BE2C (cell line): ENCODE measurements at regions not wholly inside any gene's neighbourhood (a gene's known extent, or its start where the extent isn't known, plus 50 kb on each side); places are given as distances from the start of the nearest gene placed in this dataset.

Experiments
- DNase-seq: peaks from one replicate; pipeline ENCODE4 v3.0.0-alpha.2; 2020
- H3K27me3 ChIP-seq: fragments of 250-450 bp; sonication (Bioruptor Pico); 2 replicates; pipeline ENCODE4 v1.5.1; 2020; ENCODE audit warnings: mild to moderate bottlenecking
- H3K36me3 ChIP-seq: fragments of 250-450 bp; sonication (Bioruptor Pico); 2 replicates; pipeline ENCODE4 v1.5.1; 2020; ENCODE audit warnings: mild to moderate bottlenecking
- H3K4me1 ChIP-seq: fragments of 250-450 bp; sonication (Bioruptor Pico); 2 replicates; pipeline ENCODE4 v1.5.1; 2020
- H3K4me3 ChIP-seq: 2 replicates; pipeline ENCODE4 v1.5.1; 2011; ENCODE audit warnings: low read depth, low read length
- H3K9me3 ChIP-seq: fragments of 250-450 bp; sonication (Bioruptor Pico); 2 replicates; pipeline ENCODE4 v1.5.1; 2020
- CTCF ChIP-seq: IDR thresholded peaks from 2 replicates; pipeline ENCODE4 v1.5.1; 2012; ENCODE audit warnings: mild to moderate bottlenecking, low read depth, low read length

GRCh38 chr19:31516756-31517155 is 167.5 kb upstream of the TSHZ3 start:
- DNase-seq, result no peak
- Histone ChIP-seq H3K4me1 (no peaks in the 10 kb centered on the region), H3K36me3 (no peaks in the 10 kb centered on the region), H3K27me3 (no peaks in the 10 kb centered on the region), H3K4me3 (no peak overlapping the region), H3K9me3 (no peaks in the 10 kb centered on the region)
- no peak for TF ChIP-seq CTCF

- no peak for DNase-seq
- Histone ChIP-seq H3K9me3 (no peaks in the 10 kb centered on the region), H3K4me1 (no peaks in the 10 kb centered on the region), H3K27me3 (no peaks in the 10 kb centered on the region), H3K4me3 (no peak overlapping the region), H3K36me3 (no peaks in the 10 kb centered on the region)
- TF ChIP-seq CTCF, result no peak
Measured at GRCh38 chr19:31517224-31518180, 168.3 kb upstream of the TSHZ3 start.

GRCh38 chr19:31518216-31519020 is 169.2 kb upstream of the TSHZ3 start:
- no peak for DNase-seq
- no peaks in the 10 kb centered on the region for H3K9me3 ChIP-seq
- no peak for TF ChIP-seq CTCF
- H3K4me3 ChIP-seq, result no peak overlapping the region
- H3K27me3 ChIP-seq, result no peaks in the 10 kb centered on the region
- H3K4me1 ChIP-seq, result no peaks in the 10 kb centered on the region
- no peaks in the 10 kb centered on the region for H3K36me3 ChIP-seq

GRCh38 chr19:31519256-31519655 is 170.0 kb upstream of the TSHZ3 start:
- DNase-seq, result no peak
- Histone ChIP-seq H3K4me1 (no peaks in the 10 kb centered on the region), H3K36me3 (no peaks in the 10 kb centered on the region), H3K9me3 (no peaks in the 10 kb centered on the region), H3K4me3 (no peak overlapping the region), H3K27me3 (no peaks in the 10 kb centered on the region)
- TF ChIP-seq CTCF, result no peak

GRCh38 chr19:31519908-31520307 is 170.7 kb upstream of the TSHZ3 start:
- no peak for DNase-seq

More at GRCh38 chr19:31519908-31520307, 170.7 kb upstream of the TSHZ3 start:
- H3K36me3 ChIP-seq, result no peaks in the 10 kb centered on the region
- no peaks in the 10 kb centered on the region for H3K4me1 ChIP-seq
- H3K4me3 ChIP-seq, result no peak overlapping the region
- TF ChIP-seq CTCF, result no peak
- H3K9me3 ChIP-seq, result no peaks in the 10 kb centered on the region
- no peaks in the 10 kb centered on the region for H3K27me3 ChIP-seq
